Stimulated activated naive B cell treated with anti-CD40 and anti-IgM and Interleukin-4, amounts not matched to agents 10 μg/mL and 1 μg/mL and 100 μg/mL, for 72 hours (primary cell): ENCODE measurements at regions not wholly inside any gene's neighbourhood (a gene's known extent, or its start where the extent isn't known, plus 50 kb on each side); places are given as distances from the start of the nearest gene placed in this dataset.

Experiments
- ATAC-seq, 2 donors: fragments of 150-1000 bp; cut with Tn5 transposase; replicated peaks; 2 replicates each; pipeline ENCODE4 v1.10.0; 2021; ENCODE audit warnings: moderate library complexity in 1 of 2
- DNase-seq: peaks from one replicate; pipeline ENCODE4 v3.0.0; 2021
- H3K27ac Mint-ChIP-seq: one replicate; pipeline ENCODE4 v1.8.0; 2022; ENCODE audit warnings: mild to moderate bottlenecking, mixed read lengths
- H3K27me3 Mint-ChIP-seq, 2 donors: one replicate each; pipeline ENCODE4 v1.8.0; 2022; ENCODE audit warnings: mixed read lengths in 2 of 2
- H3K36me3 Mint-ChIP-seq, 2 donors: one replicate each; pipeline ENCODE4 v1.8.0; 2022; ENCODE audit warnings: mixed read lengths in 2 of 2, mild to moderate bottlenecking in 1 of 2
- H3K4me1 Mint-ChIP-seq, 2 donors: one replicate each; pipeline ENCODE4 v1.8.0; 2022; ENCODE audit warnings: mixed read lengths in 2 of 2, mild to moderate bottlenecking in 1 of 2
- H3K4me3 Mint-ChIP-seq, 2 donors: one replicate each; pipeline ENCODE4 v1.8.0; 2022; ENCODE audit warnings: mild to moderate bottlenecking in 2 of 2, mixed read lengths in 2 of 2, moderate library complexity in 1 of 2
- H3K9me3 Mint-ChIP-seq, 2 donors: one replicate each; pipeline ENCODE4 v1.8.0; 2022; ENCODE audit warnings: mixed read lengths in 2 of 2, mild to moderate bottlenecking in 1 of 2

GRCh38 chr16:6496996-6497395, 835.6 kb upstream of the RBFOX1 start:
- Mint-ChIP-seq H3K9me3 (peaks cover under 1 to 2% of the 10 kb centered on the region in 2 donors), H3K36me3 (no peaks in the 10 kb centered on the region), H3K4me3 (no peak overlapping the region), H3K27ac (no peak overlapping the region), H3K27me3 (no peaks in the 10 kb centered on the region), H3K4me1 (no peaks in the 10 kb centered on the region)
- DNase-seq: no peak
- ATAC-seq: no peak

GRCh38 chr16:6495486-6496210, 837.0 kb upstream of the RBFOX1 start:
- Mint-ChIP-seq H3K4me3 (no peak overlapping the region), H3K36me3 (no peaks in the 10 kb centered on the region), H3K27ac (no peak overlapping the region), H3K9me3 (peaks cover 2 to 4% of the 10 kb centered on the region in 2 donors), H3K27me3 (no peaks in the 10 kb centered on the region), H3K4me1 (no peaks in the 10 kb centered on the region)
- DNase-seq (no peak), ATAC-seq (no peak)

GRCh38 chr16:6494716-6495115, 837.9 kb upstream of the RBFOX1 start:
- Mint-ChIP-seq H3K4me3 (no peak overlapping the region), H3K36me3 (no peaks in the 10 kb centered on the region), H3K9me3 (peaks cover 2 to 4% of the 10 kb centered on the region in 2 donors), H3K4me1 (no peaks in the 10 kb centered on the region), H3K27me3 (no peaks in the 10 kb centered on the region), H3K27ac (no peak overlapping the region)
- DNase-seq (no peak), ATAC-seq (no peak)

- DNase-seq (no peak), ATAC-seq (no peak)
- H3K9me3 Mint-ChIP-seq: peaks cover 2 to 4% of the 10 kb centered on the region in 2 donors
- H3K4me1 Mint-ChIP-seq: no peaks in the 10 kb centered on the region
- H3K36me3 Mint-ChIP-seq: no peaks in the 10 kb centered on the region
- H3K27ac Mint-ChIP-seq: no peak overlapping the region
- H3K27me3 Mint-ChIP-seq: no peaks in the 10 kb centered on the region
- no peak overlapping the region for H3K4me3 Mint-ChIP-seq
Observed at GRCh38 chr16:6493555-6493954, 839.1 kb upstream of the RBFOX1 start.

GRCh38 chr16:6492742-6493141, 839.9 kb upstream of the RBFOX1 start:
- Mint-ChIP-seq H3K36me3 (no peaks in the 10 kb centered on the region), H3K27me3 (no peaks in the 10 kb centered on the region), H3K4me3 (no peak overlapping the region), H3K9me3 (peaks cover 2 to 4% of the 10 kb centered on the region in 2 donors), H3K27ac (no peak overlapping the region), H3K4me1 (no peaks in the 10 kb centered on the region)
- ATAC-seq (no peak), DNase-seq (no peak)

GRCh38 chr16:6484935-6485334, 847.7 kb upstream of the RBFOX1 start:
- Mint-ChIP-seq H3K9me3 (no peaks in the 10 kb centered on the region), H3K4me3 (no peak overlapping the region), H3K27me3 (peaks cover 20 to 21% of the 10 kb centered on the region in 2 donors), H3K36me3 (no peaks in the 10 kb centered on the region), H3K4me1 (no peaks in the 10 kb centered on the region), H3K27ac (no peak overlapping the region)
- ATAC-seq (no peak), DNase-seq (no peak)

- H3K27ac Mint-ChIP-seq: no peak overlapping the region
- ATAC-seq (no peak), DNase-seq (no peak)
- no peaks in the 10 kb centered on the region for H3K36me3 Mint-ChIP-seq
- H3K4me3 Mint-ChIP-seq: no peak overlapping the region
- no peaks in the 10 kb centered on the region for H3K4me1 Mint-ChIP-seq
- H3K9me3 Mint-ChIP-seq: no peaks in the 10 kb centered on the region
- H3K27me3 Mint-ChIP-seq: peaks cover 20 to 21% of the 10 kb centered on the region in 2 donors
Observed at GRCh38 chr16:6484081-6484480, 848.6 kb upstream of the RBFOX1 start.

- ATAC-seq (no peak), DNase-seq (no peak)
- peaks cover 0 to under 1% of the 10 kb centered on the region in 2 donors for H3K9me3 Mint-ChIP-seq
- H3K4me3 Mint-ChIP-seq: no peak overlapping the region
- H3K4me1 Mint-ChIP-seq: no peaks in the 10 kb centered on the region
- peaks cover 20 to 21% of the 10 kb centered on the region in 2 donors for H3K27me3 Mint-ChIP-seq
- no peaks in the 10 kb centered on the region for H3K36me3 Mint-ChIP-seq
- H3K27ac Mint-ChIP-seq: no peak overlapping the region
Observed at GRCh38 chr16:6483469-6484033, 849.1 kb upstream of the RBFOX1 start.

GRCh38 chr16:6482696-6483468, 849.8 kb upstream of the RBFOX1 start:
- Mint-ChIP-seq H3K4me3 (no peak overlapping the region), H3K36me3 (no peaks in the 10 kb centered on the region), H3K4me1 (no peaks in the 10 kb centered on the region), H3K27me3 (peaks cover 20 to 21% of the 10 kb centered on the region in 2 donors), H3K9me3 (peaks cover under 1 to 2% of the 10 kb centered on the region in 2 donors), H3K27ac (no peak overlapping the region)
- DNase-seq (no peak), ATAC-seq (no peak)

GRCh38 chr16:6481894-6482293, 850.8 kb upstream of the RBFOX1 start:
- Mint-ChIP-seq H3K9me3 (peaks cover 4 to 5% of the 10 kb centered on the region in 2 donors), H3K36me3 (peaks cover 0 to 2% of the 10 kb centered on the region in 2 donors), H3K4me1 (no peaks in the 10 kb centered on the region), H3K27ac (no peak overlapping the region), H3K4me3 (no peak overlapping the region), H3K27me3 (peaks cover 20 to 21% of the 10 kb centered on the region in 2 donors)
- no peak for DNase-seq
- no peak for ATAC-seq

- ATAC-seq (no peak), DNase-seq (no peak)
- Mint-ChIP-seq H3K4me1 (no peaks in the 10 kb centered on the region), H3K27me3 (peaks cover 0 to 4% of the 10 kb centered on the region in 2 donors), H3K4me3 (no peak overlapping the region), H3K36me3 (peaks cover 0 to 1% of the 10 kb centered on the region in 2 donors), H3K9me3 (peaks cover 5 to 13% of the 10 kb centered on the region in 2 donors), H3K27ac (no peak overlapping the region)
Observed at GRCh38 chr16:6453742-6454141, 878.9 kb upstream of the RBFOX1 start.

GRCh38 chr16:6447021-6447790, 885.4 kb upstream of the RBFOX1 start:
- H3K36me3 Mint-ChIP-seq: peaks cover 0 to under 1% of the 10 kb centered on the region in 2 donors
- no peak for ATAC-seq
- H3K4me1 Mint-ChIP-seq: no peaks in the 10 kb centered on the region
- DNase-seq: no peak
- no peak overlapping the region for H3K27ac Mint-ChIP-seq
- H3K9me3 Mint-ChIP-seq: peaks cover 12 to 13% of the 10 kb centered on the region in 2 donors
- H3K27me3 Mint-ChIP-seq: peaks cover 0 to 2% of the 10 kb centered on the region in 2 donors
- no peak overlapping the region for H3K4me3 Mint-ChIP-seq

- Mint-ChIP-seq H3K4me1 (no peaks in the 10 kb centered on the region), H3K4me3 (no peak overlapping the region), H3K9me3 (peaks cover 5 to 11% of the 10 kb centered on the region in 2 donors), H3K27me3 (no peaks in the 10 kb centered on the region), H3K36me3 (no peaks in the 10 kb centered on the region), H3K27ac (no peak overlapping the region)
- ATAC-seq: no peak
- no peak for DNase-seq
Observed at GRCh38 chr16:6446370-6446769, 886.3 kb upstream of the RBFOX1 start.

- Mint-ChIP-seq H3K4me1 (no peaks in the 10 kb centered on the region), H3K36me3 (no peaks in the 10 kb centered on the region), H3K27me3 (no peaks in the 10 kb centered on the region), H3K27ac (no peak overlapping the region), H3K4me3 (no peak overlapping the region), H3K9me3 (peaks cover 4 to 15% of the 10 kb centered on the region in 2 donors)
- no peak for DNase-seq
- ATAC-seq: no peak
Observed at GRCh38 chr16:6439129-6439528, 893.5 kb upstream of the RBFOX1 start.
